ENCODE measurements at regions not wholly inside any gene's neighbourhood (a gene's known extent, or its start where the extent isn't known, plus 50 kb on each side); places are given as distances from the start of the nearest gene placed in this dataset.

GRCh38 chr4:33073811-33074210, 2353.6 kb downstream of the PCDH7 start:
- TF ChIP-seq CTCF (IDR thresholded peaks at IDR 0.05; ENCODE audit: low read length) (no peak), EZH2 (IDR thresholded peaks at IDR 0.05; ENCODE audit: borderline replicate concordance, low read length) (no peak)

Data from OCI-LY1 (cell line).